HG03095 (cell line): ENCODE measurements at regions not wholly inside any gene's neighbourhood (a gene's known extent, or its start where the extent isn't known, plus 50 kb on each side); places are given as distances from the start of the nearest gene placed in this dataset.

Experiments
- ATAC-seq: cut with Tn5 transposase; IDR thresholded peaks from one replicate; pipeline ENCODE4 v1.9.1; 2021; ENCODE audit warnings: moderate library complexity; ENCODE audit not compliant: unreplicated experiment

GRCh38 chr3:188088948-188089685, 64.8 kb upstream of the LPP start:
- ATAC-seq: no peak

- no peak for ATAC-seq
Measured at GRCh38 chr3:188090620-188091309, 63.2 kb upstream of the LPP start.

GRCh38 chr3:188091746-188092145, 62.2 kb upstream of the LPP start:
- no peak for ATAC-seq

- ATAC-seq: no peak
Measured at GRCh38 chr3:188092648-188093047, 61.3 kb upstream of the LPP start.

- no peak for ATAC-seq
Measured at GRCh38 chr3:188095431-188095830, 58.5 kb upstream of the LPP start.

GRCh38 chr3:188097791-188098190, 56.2 kb upstream of the LPP start:
- ATAC-seq: no peak

- no peak for ATAC-seq
Measured at GRCh38 chr3:188099907-188100306, 54.0 kb upstream of the LPP start.

- no peak for ATAC-seq
Measured at GRCh38 chr3:188102861-188103547, 51.0 kb upstream of the LPP start.

- ATAC-seq: no peak
Measured at GRCh38 chr3:188104050-188104449, 49.9 kb upstream of the LPP start.
